Central memory CD8-positive, alpha-beta T cell (primary cell): ENCODE measurements at regions not wholly inside any gene's neighbourhood (a gene's known extent, or its start where the extent isn't known, plus 50 kb on each side); places are given as distances from the start of the nearest gene placed in this dataset.

Source experiments
- ATAC-seq: fragments of 150-1000 bp; cut with Tn5 transposase; replicated peaks from 2 replicates; pipeline ENCODE4 v1.10.0; 2022; ENCODE audit warnings: mild to moderate bottlenecking, moderate FRiP score, moderate number of reproducible peaks; ENCODE audit not compliant: poor library complexity, severe bottlenecking; ENCODE audit errors: extremely low read depth
- DNase-seq, 2 donors: peaks; one replicate each; pipeline ENCODE4 v3.0.0; 2021; ENCODE audit warnings: low spot score in 2 of 2
- H3K27ac Mint-ChIP-seq: one replicate; pipeline ENCODE4 v1.8.0; 2022; ENCODE audit warnings: low read depth, mild to moderate bottlenecking, moderate library complexity, mixed read lengths
- H3K27me3 Mint-ChIP-seq: one replicate; pipeline ENCODE4 v1.8.0; 2022; ENCODE audit warnings: mixed read lengths
- H3K36me3 Mint-ChIP-seq: one replicate; pipeline ENCODE4 v1.8.0; 2022; ENCODE audit warnings: mild to moderate bottlenecking, moderate library complexity, mixed read lengths; ENCODE audit not compliant: insufficient read depth
- H3K4me1 Mint-ChIP-seq: one replicate; pipeline ENCODE4 v1.8.0; 2022; ENCODE audit warnings: mixed read lengths
- H3K4me3 Mint-ChIP-seq: one replicate; pipeline ENCODE4 v1.8.0; 2022; ENCODE audit warnings: mild to moderate bottlenecking, moderate library complexity, mixed read lengths
- H3K9me3 Mint-ChIP-seq: one replicate; pipeline ENCODE4 v1.8.0; 2022; ENCODE audit warnings: mixed read lengths

GRCh38 chr20:24718277-24718676, 230.8 kb upstream of the CST7 start:
- no peak overlapping the region for H3K27ac Mint-ChIP-seq
- no peaks in the 10 kb centered on the region for H3K4me1 Mint-ChIP-seq
- no peak for ATAC-seq
- peaks cover 68% of the 10 kb centered on the region for H3K27me3 Mint-ChIP-seq
- no peak overlapping the region for H3K4me3 Mint-ChIP-seq
- H3K9me3 Mint-ChIP-seq: no peaks in the 10 kb centered on the region
- DNase-seq: no peak
- H3K36me3 Mint-ChIP-seq: peaks cover 1% of the 10 kb centered on the region

GRCh38 chr20:24718696-24719095, 230.4 kb upstream of the CST7 start:
- ATAC-seq (no peak), DNase-seq (no peak)
- H3K4me3 Mint-ChIP-seq: no peak overlapping the region
- H3K36me3 Mint-ChIP-seq: peaks cover 1% of the 10 kb centered on the region
- no peaks in the 10 kb centered on the region for H3K4me1 Mint-ChIP-seq
- H3K27me3 Mint-ChIP-seq: peaks cover 68% of the 10 kb centered on the region
- no peak overlapping the region for H3K27ac Mint-ChIP-seq
- H3K9me3 Mint-ChIP-seq: no peaks in the 10 kb centered on the region

- no peak overlapping the region for H3K27ac Mint-ChIP-seq
- H3K4me1 Mint-ChIP-seq: no peaks in the 10 kb centered on the region
- no peaks in the 10 kb centered on the region for H3K9me3 Mint-ChIP-seq
- peaks cover 64% of the 10 kb centered on the region for H3K27me3 Mint-ChIP-seq
- no peak for DNase-seq
- peaks cover 1% of the 10 kb centered on the region for H3K36me3 Mint-ChIP-seq
- H3K4me3 Mint-ChIP-seq: no peak overlapping the region
- no peak for ATAC-seq
Measured at GRCh38 chr20:24720957-24721356, 228.1 kb upstream of the CST7 start.

GRCh38 chr20:24721891-24722568, 227.0 kb upstream of the CST7 start:
- H3K36me3 Mint-ChIP-seq: peaks cover 1% of the 10 kb centered on the region

GRCh38 chr20:24722586-24722985, 226.5 kb upstream of the CST7 start:
- H3K4me1 Mint-ChIP-seq: no peaks in the 10 kb centered on the region
- ATAC-seq (no peak), DNase-seq (no peak)
- no peaks in the 10 kb centered on the region for H3K9me3 Mint-ChIP-seq
- no peak overlapping the region for H3K4me3 Mint-ChIP-seq
- H3K27me3 Mint-ChIP-seq: peaks cover 50% of the 10 kb centered on the region
- no peak overlapping the region for H3K27ac Mint-ChIP-seq
- no peaks in the 10 kb centered on the region for H3K36me3 Mint-ChIP-seq

More at GRCh38 chr20:24721891-24722568, 227.0 kb upstream of the CST7 start:
- peaks cover 56% of the 10 kb centered on the region for H3K27me3 Mint-ChIP-seq
- no peaks in the 10 kb centered on the region for H3K4me1 Mint-ChIP-seq
- H3K4me3 Mint-ChIP-seq: no peak overlapping the region
- H3K9me3 Mint-ChIP-seq: no peaks in the 10 kb centered on the region
- H3K27ac Mint-ChIP-seq: no peak overlapping the region
- DNase-seq (no peak), ATAC-seq (no peak)

- ATAC-seq (no peak), DNase-seq (no peak)
- Mint-ChIP-seq H3K4me1 (no peaks in the 10 kb centered on the region), H3K9me3 (no peaks in the 10 kb centered on the region), H3K27me3 (peaks cover 44% of the 10 kb centered on the region), H3K4me3 (no peak overlapping the region), H3K27ac (no peak overlapping the region), H3K36me3 (no peaks in the 10 kb centered on the region)
Measured at GRCh38 chr20:24723186-24723585, 225.9 kb upstream of the CST7 start.

- H3K27ac Mint-ChIP-seq: no peak overlapping the region
- H3K9me3 Mint-ChIP-seq: no peaks in the 10 kb centered on the region
- peaks cover 38% of the 10 kb centered on the region for H3K27me3 Mint-ChIP-seq
- H3K4me1 Mint-ChIP-seq: no peaks in the 10 kb centered on the region
- no peaks in the 10 kb centered on the region for H3K36me3 Mint-ChIP-seq
- ATAC-seq (no peak), DNase-seq (no peak)
- H3K4me3 Mint-ChIP-seq: no peak overlapping the region
Measured at GRCh38 chr20:24723647-24724352, 225.3 kb upstream of the CST7 start.

- H3K36me3 Mint-ChIP-seq: no peaks in the 10 kb centered on the region
- H3K9me3 Mint-ChIP-seq: no peaks in the 10 kb centered on the region
- H3K27ac Mint-ChIP-seq: no peak overlapping the region
- peaks cover 30% of the 10 kb centered on the region for H3K27me3 Mint-ChIP-seq
- no peak overlapping the region for H3K4me3 Mint-ChIP-seq
- ATAC-seq (no peak), DNase-seq (no peak)
- H3K4me1 Mint-ChIP-seq: no peaks in the 10 kb centered on the region
Measured at GRCh38 chr20:24724982-24725533, 224.0 kb upstream of the CST7 start.

GRCh38 chr20:24727795-24728194, 221.3 kb upstream of the CST7 start:
- peaks cover 22% of the 10 kb centered on the region for H3K27me3 Mint-ChIP-seq
- H3K4me1 Mint-ChIP-seq: no peaks in the 10 kb centered on the region
- H3K9me3 Mint-ChIP-seq: no peaks in the 10 kb centered on the region
- H3K36me3 Mint-ChIP-seq: no peaks in the 10 kb centered on the region
- DNase-seq (no peak), ATAC-seq (no peak)
- H3K27ac Mint-ChIP-seq: no peak overlapping the region
- H3K4me3 Mint-ChIP-seq: no peak overlapping the region

GRCh38 chr20:24729896-24730605, 219.0 kb upstream of the CST7 start:
- Mint-ChIP-seq H3K27me3 (peaks cover 4% of the 10 kb centered on the region), H3K9me3 (no peaks in the 10 kb centered on the region)
- no peak for ATAC-seq

GRCh38 chr20:24730750-24731149, 218.3 kb upstream of the CST7 start:
- no peaks in the 10 kb centered on the region for H3K4me1 Mint-ChIP-seq
- no peak overlapping the region for H3K4me3 Mint-ChIP-seq
- DNase-seq (no peak), ATAC-seq (no peak)
- no peaks in the 10 kb centered on the region for H3K9me3 Mint-ChIP-seq
- H3K27me3 Mint-ChIP-seq: no peaks in the 10 kb centered on the region
- H3K27ac Mint-ChIP-seq: no peak overlapping the region
- no peaks in the 10 kb centered on the region for H3K36me3 Mint-ChIP-seq

More at GRCh38 chr20:24729896-24730605, 219.0 kb upstream of the CST7 start:
- no peak overlapping the region for H3K4me3 Mint-ChIP-seq
- no peaks in the 10 kb centered on the region for H3K36me3 Mint-ChIP-seq
- DNase-seq: no peak
- H3K27ac Mint-ChIP-seq: no peak overlapping the region
- no peaks in the 10 kb centered on the region for H3K4me1 Mint-ChIP-seq

- Mint-ChIP-seq H3K4me1 (no peaks in the 10 kb centered on the region), H3K9me3 (no peaks in the 10 kb centered on the region), H3K4me3 (no peak overlapping the region), H3K36me3 (no peaks in the 10 kb centered on the region), H3K27me3 (no peaks in the 10 kb centered on the region), H3K27ac (no peak overlapping the region)
- no peak for ATAC-seq
- no peak for DNase-seq
Measured at GRCh38 chr20:24731312-24731711, 217.8 kb upstream of the CST7 start.
